8988T (cell line): ENCODE measurements at regions not wholly inside any gene's neighbourhood (a gene's known extent, or its start where the extent isn't known, plus 50 kb on each side); places are given as distances from the start of the nearest gene placed in this dataset.

Experiments
- DNase-seq: peaks from one replicate; pipeline ENCODE4 v3.0.0; 2011

- no peak for DNase-seq
These were observed 85.5 kb upstream of the SSTR1 start for GRCh38 chr14:38122241-38122640.

- DNase-seq: no peak
These were observed 83.2 kb upstream of the SSTR1 start for GRCh38 chr14:38124506-38124905.

GRCh38 chr14:38125481-38126037 is 82.1 kb upstream of the SSTR1 start:
- no peak for DNase-seq

- no peak for DNase-seq
These were observed 80.3 kb upstream of the SSTR1 start for GRCh38 chr14:38127356-38127755.

GRCh38 chr14:38127784-38128183 is 79.9 kb upstream of the SSTR1 start:
- DNase-seq: no peak

- no peak for DNase-seq
These were observed 79.1 kb upstream of the SSTR1 start for GRCh38 chr14:38128640-38129039.

DNA sequence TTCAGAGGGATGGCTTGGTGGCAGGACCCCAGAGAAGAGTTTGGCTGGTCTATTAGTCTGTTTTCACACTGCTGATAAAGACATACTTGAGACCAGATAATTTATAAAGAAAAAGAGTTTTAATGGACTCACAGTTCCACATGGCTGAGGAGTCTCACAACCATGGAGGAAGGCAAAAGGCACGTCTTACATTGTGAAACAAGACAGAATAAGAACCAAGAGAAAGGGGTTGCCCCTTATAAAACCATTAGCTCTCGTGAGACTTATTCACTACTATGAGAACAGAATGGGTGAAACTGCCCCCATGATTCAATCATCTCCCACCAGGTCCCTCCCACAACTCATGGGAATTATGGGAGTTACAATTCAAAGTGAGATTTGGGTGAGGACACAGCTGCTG is 78.5 kb upstream of the SSTR1 start:
- no peak for DNase-seq

DNA sequence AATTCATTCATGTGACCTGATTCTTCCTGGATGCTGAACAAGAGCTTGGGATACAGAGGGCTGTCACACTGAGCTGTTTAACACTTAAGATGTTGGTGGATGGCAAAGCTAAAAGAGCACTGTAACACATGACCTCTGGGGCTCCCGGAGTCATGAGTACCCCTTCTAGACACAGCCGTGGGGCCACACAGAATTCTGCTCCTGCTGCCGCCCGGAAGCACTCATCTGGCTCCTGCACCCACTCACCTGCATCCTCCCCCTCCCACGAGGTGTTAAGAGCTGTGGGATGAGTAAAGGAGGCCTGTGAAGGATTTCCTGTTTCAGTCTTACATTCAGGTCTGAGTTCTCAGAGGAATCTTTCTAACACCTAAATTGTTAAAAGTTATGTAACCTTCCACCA is 78.0 kb upstream of the SSTR1 start:
- DNase-seq: no peak

- no peak for DNase-seq
These were observed 73.2 kb upstream of the SSTR1 start for GRCh38 chr14:38134416-38135030.

- no peak for DNase-seq
These were observed 72.4 kb upstream of the SSTR1 start for GRCh38 chr14:38135106-38135867.

DNA sequence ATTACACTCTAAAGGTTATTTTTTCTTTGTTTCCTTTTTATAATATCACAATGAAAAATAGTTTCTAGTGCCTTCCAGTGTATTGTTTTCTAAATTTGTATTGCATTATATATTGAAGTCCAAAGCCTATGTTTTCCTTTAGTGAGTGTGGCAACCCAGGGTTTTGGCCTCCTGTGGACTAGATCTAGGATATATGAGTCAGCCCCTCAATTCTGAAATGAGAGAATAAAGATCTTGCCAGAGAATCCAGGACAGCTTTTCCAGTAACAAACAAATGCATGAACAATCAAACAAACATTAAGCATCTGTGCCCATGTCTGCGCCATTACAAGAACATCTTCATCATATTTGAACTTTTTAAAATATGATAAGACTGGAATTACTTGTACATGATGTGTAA is 70.7 kb upstream of the SSTR1 start:
- no peak for DNase-seq

DNA sequence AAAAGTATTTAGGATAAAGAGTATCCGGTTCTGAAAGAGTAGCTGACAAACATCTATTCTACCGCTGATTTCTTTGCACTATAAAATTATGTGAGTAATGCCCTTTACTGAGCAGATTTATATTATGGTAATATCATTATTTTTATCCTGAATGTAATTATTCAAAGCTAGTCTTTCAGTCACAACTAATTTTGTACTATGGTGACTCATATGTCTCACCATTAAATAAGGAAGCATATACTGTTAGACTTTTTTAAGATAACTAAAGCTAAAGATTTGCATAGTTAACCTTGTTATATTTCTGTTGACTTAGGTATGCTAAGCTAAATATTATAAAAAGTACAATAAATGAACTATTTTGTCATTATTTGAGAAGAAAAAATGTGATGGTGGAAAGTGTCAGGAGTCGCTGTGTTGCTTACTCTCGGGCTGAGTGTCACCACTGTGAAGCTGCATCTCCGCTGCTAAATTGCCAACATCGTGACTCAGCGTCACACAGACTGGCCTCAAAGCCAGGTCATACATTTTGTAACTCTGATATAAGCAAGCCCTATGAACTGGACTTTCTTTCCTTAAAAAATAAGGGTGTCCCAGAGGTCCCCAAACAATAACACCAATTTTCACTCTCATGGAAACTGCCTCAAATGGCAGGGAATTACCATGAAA is 69.1 kb upstream of the SSTR1 start:
- no peak for DNase-seq

DNA sequence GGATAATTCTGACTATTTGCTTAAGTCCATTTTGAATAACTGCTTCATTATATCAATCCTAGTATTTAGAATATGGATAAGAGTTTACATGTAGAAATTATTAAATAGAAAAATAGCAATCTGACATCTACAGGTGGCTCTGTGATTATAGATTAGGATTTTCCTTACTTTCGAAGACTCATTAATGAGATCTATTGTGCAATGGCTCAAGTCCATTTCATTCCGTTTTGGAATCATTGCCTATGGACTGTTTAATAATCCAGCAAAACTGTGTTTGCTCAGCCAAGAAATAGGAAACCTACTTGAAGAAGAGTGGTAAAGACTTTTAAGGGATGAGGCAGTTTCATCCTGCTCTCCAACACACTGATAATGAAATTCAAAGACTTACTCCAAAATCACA is 67.8 kb upstream of the SSTR1 start:
- no peak for DNase-seq

DNA sequence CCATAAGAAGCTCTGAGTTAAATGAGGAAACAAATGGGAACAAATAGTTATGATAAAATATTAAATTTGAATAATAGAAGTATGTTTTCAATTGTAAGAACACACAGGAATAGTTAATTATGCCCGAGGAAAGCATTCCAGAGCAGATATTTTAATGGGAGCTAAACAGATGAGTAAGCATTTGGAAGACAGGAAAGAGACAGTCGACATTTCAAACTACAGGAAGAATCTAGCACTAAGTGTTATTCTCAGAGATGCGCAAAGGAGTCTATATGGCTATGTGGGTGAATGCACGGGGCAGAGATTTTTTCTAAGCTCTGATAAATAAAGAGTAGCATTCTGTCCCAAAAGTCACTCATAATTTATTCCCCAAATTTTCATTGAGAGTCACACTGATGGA is 64.5 kb upstream of the SSTR1 start:
- DNase-seq: no peak

GRCh38 chr14:38143659-38144505 is 63.8 kb upstream of the SSTR1 start:
- DNase-seq: no peak

- no peak for DNase-seq
These were observed 62.6 kb upstream of the SSTR1 start for GRCh38 chr14:38145142-38145541.

DNA sequence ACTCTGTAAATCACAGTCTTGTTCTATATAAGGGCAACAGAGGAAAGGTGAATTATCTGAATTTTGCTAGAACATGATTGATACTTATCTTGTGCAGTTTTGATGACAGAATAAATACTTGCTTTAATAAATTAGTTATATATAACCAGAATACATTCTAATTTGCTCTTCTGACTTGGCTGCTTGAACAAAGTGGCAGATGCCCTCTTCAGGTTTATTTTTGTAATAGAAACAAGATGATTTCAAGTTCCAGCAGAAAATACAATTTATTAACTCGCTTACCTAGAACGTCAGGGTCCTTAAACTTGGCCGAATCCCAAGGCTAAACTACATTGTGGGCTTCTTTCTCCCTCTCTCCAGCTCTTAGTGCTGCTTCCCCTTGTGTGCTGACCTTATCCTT is 57.6 kb upstream of the SSTR1 start:
- DNase-seq: no peak
